GM12874 (cell line): ENCODE measurements at regions not wholly inside any gene's neighbourhood (a gene's known extent, or its start where the extent isn't known, plus 50 kb on each side); places are given as distances from the start of the nearest gene placed in this dataset.

Source experiments
- CTCF ChIP-seq: IDR thresholded peaks from 2 replicates; pipeline ENCODE4 v1.5.1; 2011; ENCODE audit warnings: low read depth, mild to moderate bottlenecking, control low read depth, low read length, moderate library complexity; ENCODE audit not compliant: insufficient read depth

GRCh38 chr17:79202480-79202879 lies 127.9 kb downstream of the ENGASE start:
- TF ChIP-seq CTCF = no peak

GRCh38 chr17:79201536-79202227 lies 127.1 kb downstream of the ENGASE start:
- no peak for TF ChIP-seq CTCF

- no peak for TF ChIP-seq CTCF
Observed at GRCh38 chr17:79201119-79201518, 126.5 kb downstream of the ENGASE start.

GRCh38 chr17:79196913-79197312 lies 122.3 kb downstream of the ENGASE start:
- TF ChIP-seq CTCF = no peak

- no peak for TF ChIP-seq CTCF
Observed at GRCh38 chr17:79192503-79193351, 118.1 kb downstream of the ENGASE start.

GRCh38 chr17:79191270-79191934 lies 116.8 kb downstream of the ENGASE start:
- TF ChIP-seq CTCF = no peak

- no peak for TF ChIP-seq CTCF
Observed at GRCh38 chr17:79189305-79189704, 114.7 kb downstream of the ENGASE start.
